ENCODE measurements at regions not wholly inside any gene's neighbourhood (a gene's known extent, or its start where the extent isn't known, plus 50 kb on each side); places are given as distances from the start of the nearest gene placed in this dataset.
"Not testable (repeated sequence)": the region's sequence is repeated elsewhere in the genome, so short reads cannot be mapped to it uniquely, and the experiment has no call there.

DNA sequence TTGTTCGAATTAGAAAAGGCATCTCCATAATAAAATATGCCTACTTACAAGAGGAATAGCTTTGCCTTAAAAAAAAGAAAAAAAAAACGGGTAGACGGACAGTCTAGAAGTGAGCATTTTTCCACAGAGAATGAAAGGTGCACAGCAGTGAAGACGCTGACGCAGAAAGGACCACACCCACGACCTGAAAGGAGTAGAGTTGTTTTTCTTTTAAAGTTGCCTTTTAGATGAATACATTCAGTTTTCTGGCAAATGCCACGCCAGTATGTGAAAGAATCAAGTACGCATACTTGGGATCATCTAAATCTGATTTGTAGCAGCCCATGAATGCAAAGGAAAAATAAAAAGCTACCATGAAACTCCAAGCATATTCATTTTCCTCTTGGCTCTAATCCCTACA, 809.2 kb upstream of the SOX11 start:
- DNase-seq, result no peak

DNA sequence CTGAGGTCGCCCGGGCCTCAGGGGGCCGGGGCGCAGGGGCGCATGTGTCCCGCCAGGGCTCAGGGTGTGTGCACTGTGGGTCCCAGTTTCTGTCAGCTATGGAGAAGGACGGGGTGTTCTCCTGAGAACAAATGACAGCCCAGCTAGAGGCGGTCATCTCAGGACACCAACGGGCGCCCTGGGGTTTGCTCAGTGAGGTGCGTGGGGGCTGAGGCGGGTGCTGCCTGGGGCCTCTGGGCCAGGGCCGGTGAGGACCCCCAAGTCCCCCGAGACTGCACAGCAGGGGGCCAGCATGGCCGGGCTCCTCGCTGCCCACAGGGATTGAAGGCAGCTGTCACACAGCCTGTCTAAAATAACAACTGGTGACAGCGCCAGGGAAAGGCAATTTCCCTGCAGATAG, 808.8 kb upstream of the SOX11 start:
- DNase-seq, result no peak

DNA sequence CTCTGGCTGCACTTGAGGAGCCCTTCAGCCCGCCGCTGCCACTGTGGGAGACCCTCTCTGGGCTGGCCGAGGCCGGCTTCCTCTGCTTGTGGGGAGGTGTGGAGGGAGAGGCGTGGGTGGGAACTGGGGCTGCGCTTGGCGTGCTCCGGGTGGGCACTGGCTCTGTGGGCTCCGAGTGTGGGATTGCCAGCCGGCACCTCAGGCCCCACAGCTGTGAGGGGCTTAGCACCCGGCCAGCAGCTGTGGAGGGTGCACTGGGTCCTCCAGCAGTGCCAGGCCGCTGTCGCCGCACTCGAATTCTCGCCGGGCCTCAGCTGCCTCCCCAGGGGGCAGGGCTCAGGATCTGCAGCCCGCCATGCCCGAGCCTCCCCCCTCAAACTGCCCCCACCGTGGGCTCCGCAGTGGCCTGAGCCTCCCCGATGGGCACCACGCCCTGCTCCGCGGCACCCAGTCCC, 808.0 kb upstream of the SOX11 start:
- DNase-seq, result no peak

DNA sequence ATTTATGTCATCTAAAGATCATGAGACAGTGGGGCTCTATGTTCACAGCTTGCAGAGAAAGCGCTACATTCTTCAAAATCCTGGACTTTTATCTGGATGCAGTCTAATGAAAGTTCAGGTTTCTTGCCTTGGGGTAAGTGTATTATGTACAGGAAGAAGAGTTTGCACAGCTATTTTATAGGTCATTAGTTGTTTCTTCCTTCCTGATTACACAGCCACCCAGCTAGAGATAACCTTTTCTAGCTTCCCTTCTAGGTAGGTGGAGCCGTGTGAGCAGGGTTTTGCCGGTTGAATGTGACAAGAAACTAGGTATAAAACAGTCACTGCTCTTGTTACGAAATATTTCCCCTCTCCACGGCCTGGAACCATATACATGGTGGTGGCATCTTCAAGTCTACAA, 800.8 kb upstream of the SOX11 start:
- no peak for DNase-seq

DNA sequence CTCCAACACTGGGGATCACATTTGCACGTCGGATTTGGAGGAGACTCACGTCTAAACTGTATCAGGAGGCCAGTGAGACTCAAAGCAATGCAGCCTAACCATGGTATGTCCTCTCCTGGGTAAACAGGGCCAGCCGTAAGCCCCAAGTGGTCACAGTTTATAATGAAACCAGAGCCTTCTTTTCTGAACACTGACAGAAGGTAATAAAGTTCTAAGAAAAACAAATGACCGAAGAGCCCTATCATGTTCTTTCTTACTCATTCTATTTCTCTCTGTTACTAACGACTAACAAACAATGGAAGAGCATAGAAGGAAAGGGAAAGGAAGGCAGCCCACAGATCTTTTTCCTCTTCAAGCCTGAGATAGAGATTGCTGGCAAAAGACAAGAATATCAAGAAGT, 796.8 kb upstream of the SOX11 start:
- no peak for DNase-seq

DNA sequence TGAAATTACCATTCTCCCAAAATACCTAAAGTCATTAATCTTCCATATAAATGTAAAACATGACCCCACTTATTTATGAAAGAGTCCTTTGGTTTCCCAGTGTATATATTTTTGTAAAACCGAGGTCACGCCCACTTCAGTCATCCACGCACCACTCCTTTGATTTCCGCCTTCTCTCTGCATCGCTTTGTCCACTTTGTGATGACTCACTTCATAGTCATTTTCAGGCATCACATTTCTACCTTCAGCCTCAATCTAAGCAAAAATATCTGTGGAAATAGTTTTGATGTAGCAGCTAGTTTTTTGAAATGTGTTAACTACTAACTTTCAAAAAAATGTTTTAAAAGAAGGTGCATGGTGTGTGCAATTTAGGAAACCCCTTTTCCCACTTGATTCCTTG, 793.5 kb upstream of the SOX11 start:
- DNase-seq, result no peak

DNA sequence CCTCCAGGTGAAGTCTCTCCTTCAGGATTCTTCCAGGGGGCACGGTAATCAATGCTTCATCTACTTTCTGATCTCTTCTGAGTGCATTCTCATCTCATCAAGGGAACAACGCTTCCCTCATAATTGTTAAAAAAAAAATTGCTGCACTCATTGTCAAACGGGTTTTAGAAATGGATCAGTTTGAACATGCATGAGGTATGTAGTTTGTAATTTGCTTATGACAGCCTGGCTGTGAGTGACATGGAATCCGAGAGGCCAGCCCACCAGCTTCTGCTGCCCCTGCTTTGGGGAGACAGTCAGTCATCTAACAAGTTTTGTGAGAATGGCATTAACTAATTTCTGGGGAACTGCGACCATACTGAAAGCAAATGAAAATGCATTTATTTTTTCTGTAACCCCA, 791.9 kb upstream of the SOX11 start:
- no peak for DNase-seq

DNA sequence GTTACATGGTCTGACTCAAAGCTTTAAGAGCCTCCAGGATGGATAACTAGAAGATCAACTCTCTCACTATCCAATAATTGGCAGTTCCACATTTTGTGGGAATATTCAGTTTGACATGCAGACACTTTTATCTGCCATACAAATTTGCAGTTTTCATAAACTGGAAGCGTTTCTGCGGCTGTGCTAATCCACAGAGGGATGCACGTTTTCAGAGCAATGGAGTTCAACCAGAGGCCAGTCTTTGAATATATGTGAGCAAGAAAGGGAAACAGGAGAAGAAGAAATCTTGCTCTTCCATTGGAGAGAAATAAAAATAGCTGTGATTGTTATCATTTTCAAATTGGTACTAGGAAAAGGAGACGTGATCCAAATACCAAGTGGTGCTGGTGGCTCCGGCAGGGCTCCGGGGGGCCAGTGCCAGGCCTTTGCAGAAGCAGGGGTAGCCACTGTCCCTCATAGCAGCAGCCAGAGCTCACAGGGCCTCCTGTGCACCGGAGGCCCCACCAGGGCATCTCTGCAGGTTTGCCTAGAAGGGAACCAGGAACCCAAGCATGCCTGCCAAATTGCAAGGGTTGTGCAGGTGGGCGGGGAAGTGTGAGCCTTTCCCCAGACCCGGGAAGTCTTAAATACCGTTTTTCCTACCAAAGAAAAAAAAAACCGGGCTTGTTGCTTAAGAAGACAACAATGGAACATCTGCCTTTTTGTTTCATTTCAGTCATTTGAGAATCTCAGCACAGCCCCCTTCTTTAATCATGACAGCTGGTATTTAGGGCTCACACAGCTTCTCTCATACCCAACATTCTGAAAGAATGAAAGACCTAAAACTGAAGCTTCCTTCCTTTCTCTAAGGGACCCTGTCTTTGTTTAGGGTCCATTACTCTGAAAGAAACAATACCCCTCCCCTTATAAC, 791.1 kb upstream of the SOX11 start:
- DNase-seq, result no peak

DNA sequence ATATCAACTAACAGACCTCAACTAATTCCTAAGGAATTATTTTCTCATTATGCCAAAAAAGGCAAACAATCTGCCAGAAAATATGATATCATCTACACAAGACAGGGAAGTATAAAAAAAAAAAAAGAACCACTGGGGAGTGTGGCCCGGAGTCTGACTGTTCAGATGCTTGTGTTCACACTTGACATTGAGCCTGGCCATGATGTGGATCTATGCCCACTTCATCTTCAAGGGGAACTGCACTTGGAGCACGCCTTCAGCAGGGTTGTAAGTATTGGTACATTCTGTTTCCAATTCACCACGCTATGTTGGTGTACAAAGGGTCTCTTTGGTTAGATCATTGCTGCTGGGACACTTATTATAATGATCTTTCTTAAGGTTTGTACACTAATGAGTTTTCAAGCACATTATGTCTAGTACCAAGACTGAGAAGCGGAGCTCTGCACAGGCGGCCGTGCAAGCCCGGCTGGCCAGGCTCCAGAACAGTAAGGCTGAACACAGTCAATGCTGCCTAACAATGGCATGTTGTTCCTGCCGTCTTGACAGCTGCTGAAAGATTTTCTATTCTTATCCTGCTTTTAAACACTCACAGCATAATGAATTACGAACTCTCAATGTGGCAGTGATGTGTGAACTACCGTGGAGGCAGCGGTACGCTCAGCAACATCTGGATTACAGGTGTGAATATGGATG, 788.4 kb upstream of the SOX11 start:
- DNase-seq, result no peak

DNA sequence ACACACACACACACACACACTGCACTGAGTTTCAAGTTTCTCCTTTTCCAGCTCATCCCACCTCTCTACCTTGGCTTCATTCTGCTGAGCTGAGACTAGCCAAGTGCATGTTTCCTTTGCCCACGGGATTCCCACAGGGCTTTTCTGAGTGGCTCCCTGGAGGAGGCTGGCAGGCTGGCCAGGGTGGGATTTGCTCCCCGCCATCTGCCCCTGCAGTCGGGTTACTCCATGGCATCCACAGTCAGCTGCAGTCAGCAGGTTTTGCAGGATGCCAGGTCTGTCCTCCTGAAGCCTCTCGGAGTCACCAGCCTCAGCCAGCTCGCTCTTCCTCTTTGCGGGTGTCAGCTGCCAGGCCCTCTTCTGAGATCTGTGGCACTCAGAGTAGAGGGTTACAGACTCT, 783.7 kb upstream of the SOX11 start:
- DNase-seq, result no peak

DNA sequence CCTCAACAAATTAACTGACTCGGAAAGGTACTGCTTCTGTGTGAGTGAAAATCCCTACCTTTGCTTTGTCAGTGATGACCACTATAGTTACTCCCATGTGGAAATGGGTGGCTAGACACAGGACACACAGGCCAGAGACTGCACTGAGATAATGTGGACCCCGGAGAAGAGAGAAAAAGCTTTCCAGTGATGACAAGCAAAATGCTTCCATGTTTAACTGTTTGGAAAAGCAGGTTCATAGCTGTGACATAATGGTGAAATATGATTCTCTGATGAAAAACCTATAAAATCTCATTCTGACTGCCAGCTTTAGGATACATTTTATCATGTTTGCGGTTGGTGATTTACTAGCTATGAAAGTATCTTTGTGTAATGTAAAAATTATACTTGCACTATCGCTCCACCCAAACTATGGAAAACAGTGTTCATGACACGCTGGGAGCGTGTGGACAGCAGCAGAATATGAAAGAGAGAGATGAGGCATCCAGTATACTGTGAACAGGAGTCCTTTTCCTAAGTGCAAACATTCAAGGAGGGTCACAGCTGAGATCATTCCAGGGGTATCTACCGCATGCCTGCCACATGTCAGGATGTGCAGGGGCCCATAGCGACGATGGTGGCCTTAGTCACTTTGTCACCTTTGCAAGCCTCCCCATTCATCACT, 782.7 kb upstream of the SOX11 start:
- no peak for DNase-seq

DNA sequence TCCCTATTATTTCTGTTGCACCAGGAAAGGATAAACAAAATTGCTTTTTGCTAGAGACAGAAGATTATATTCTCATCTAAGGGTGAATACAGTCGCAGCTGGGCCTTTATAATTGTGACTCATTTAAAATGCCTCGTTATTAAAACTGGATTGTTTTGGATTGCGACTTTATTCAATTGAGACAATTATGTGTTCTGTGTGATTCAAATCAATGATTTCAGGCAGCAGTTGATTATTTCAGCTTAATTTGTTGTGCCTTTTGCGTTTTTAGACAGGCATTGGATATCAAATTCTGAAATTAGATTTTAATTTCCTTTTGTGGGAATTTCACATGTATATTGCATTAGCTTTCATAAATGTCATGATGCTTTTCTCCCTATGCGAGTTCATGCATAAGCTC, 778.1 kb upstream of the SOX11 start:
- no peak for DNase-seq

DNA sequence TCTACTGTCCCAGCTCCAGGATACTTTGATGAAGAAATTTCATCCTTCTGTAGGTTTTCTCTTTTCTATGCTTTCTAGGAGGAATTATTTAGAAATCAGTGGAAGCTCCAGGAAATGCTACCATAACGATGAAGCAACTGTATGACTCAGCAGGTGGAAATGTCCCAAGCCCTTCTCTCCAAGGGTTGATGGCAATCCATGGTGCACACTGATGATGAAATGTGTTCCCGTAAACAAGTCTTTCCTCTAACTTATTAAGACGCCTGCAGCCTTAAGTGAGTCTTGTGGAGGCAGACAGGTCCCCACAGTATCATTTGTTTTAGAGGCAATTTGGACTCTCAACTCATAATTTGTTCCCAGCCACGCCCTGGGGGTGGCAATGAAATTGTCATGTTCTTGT, 777.6 kb upstream of the SOX11 start:
- no peak for DNase-seq

DNA sequence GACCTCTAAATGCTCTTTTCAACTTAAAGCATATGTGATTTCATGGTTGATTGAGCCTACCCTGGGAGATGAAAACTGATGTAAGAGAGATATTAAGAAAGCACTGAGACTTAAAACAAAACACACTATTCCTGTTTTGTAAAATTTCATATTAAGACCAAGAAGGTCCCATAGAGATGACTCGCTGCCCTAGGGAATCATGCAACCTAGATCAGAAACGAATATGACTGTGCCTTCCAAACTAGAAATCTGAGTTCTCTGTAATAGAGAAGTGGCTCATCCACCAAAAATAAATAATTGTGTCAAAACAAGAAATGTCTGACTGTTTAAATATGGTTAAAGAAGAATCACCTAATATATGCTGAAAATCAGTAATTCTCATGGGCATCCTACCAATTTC, 776.8 kb upstream of the SOX11 start:
- no peak for DNase-seq

DNA sequence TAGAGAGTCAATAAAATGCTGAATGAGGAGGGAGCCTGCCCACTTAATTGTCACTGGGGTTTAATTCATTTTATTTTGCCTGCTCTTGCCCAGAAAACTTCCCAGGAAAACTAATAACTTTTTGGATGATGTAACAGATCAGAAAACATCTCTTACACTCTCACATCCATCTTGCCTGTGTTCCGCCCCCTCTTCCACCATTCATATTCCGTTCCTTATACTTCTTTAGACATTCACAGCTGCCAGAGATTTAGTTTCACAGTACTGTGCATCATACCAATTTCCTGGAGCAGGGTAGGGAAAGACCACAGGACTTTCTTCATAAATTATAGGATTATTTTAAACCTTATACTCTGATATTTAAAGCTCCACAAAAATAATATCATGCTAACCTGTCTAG, 776.1 kb upstream of the SOX11 start:
- DNase-seq, result no peak

DNA sequence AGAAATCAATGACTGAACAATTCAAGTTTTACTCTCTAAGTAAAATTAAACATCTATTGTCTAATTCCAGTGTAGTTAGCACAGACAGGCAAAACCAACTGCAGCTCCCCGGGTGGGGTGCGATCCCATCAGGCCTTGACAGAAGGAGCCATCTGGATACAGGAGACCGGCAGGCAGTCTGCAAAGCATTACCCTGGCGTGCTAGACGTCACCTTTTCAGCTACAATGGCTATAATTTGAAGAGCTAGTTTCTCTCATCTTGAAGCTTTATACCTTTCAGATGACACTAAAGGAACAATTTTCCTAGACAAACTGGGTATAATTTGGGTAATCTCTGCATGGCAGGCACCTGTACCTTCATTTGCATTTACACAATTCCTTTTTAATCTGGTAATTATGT, 761.5 kb upstream of the SOX11 start:
- no peak for DNase-seq

DNA sequence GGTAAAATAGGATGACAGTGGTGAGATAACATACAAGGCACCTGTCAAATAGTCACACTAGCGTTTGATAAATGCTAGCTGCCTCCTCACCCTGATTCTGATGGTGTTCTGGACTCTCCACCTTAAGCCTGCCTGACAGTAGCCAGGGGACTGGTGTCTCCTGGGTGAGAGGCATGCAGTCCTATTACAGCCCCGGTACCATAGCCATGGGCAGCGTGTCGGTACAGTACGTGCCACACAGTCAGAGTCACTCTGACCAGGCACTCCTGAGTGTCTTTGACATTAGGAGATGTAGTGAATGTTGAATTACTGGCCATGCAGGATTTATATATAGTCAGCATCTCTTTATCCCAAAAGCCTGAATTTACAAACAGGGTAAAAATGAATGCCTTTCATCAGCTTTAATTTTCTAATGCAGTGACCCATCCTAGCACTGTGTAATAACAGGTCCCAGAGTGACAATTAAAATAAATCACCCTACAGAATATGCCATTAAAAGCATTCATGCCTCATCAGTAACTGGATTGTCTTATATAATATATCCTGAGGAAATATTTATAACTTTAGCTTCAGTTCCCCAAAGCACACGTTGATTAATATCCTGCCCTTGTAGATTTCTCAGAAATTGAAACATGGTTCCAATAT, 760.3 kb upstream of the SOX11 start:
- DNase-seq, result no peak

DNA sequence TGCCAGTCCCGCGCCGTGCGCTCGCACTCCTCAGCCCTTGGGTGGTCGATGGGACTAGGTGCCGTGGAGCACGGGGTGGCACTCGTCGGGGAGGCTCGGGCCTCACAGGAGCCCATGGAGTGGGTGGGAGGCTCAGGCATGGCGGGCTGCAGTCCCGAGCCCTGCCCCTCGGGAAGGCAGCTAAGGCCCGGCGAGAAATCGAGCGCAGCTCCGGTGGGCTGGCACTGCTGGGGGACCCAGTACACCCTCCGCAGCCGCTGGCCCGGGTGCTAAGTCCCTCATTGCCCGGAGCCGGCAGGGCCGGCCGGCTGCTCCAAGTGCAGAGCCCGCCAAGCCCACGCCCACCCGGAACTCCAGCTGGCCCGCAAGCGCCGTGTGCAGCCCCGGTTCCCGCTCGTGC, 756.9 kb upstream of the SOX11 start:
- not testable (repeated sequence) for DNase-seq

DNA sequence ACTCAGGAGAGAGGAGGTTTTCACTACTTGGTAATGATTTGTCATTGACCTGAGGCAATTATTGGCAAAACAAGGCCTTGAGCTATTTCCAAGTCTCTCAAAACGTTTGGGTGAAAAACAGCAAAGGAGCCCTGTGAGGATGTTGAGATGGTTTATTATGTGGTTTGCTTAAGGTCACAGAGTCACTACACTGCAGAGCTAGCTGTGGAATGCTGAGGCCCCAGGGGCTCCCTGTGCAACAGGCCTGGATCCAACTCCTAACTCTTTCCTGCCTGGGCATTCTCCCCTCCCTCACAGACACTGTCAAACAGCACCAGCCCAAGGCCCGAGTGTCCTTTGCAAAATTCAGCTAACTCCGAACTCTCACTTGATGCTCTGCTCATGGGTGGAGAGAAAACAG, 754.6 kb upstream of the SOX11 start:
- DNase-seq, result no peak

DNA sequence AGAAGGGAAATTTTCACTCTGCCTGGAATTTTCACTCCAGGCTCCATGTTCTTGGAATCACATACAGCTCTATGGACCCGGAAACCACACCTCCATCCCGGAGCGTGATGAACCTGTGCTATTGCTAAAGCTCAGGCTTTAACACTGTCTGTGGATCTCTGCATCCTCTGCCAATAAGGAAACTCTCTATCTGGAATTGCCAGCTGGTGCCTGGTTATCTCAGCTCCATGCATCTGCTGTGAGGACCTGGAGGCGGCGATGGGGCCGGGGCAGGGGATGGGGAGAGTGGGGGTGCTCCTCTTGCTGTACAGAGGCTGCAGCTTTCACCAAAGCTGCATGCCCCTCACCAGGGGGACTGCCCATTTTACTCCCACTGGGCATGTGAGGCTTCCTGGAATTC, 754.0 kb upstream of the SOX11 start:
- DNase-seq, result no peak

DNA sequence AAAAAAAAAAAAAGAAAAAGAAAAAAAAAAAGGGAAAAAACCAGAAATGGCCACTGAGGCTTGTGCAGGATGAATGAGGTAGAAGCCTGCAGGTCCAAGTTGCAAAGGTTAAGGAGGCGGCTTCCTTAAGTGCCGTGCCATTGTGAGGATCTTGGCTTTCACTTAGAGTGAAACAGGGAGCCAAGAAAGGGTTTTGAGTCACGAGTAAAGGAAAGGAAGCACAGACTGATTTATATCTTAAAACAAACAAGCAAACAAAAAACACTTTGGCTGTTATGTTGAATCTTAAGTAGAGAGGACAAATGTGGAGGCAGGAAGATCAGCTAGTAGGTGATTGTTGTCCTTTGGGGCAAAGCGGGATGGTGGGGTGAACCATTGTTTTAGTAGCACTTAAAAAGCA, 749.7 kb upstream of the SOX11 start:
- no peak for DNase-seq

DNA sequence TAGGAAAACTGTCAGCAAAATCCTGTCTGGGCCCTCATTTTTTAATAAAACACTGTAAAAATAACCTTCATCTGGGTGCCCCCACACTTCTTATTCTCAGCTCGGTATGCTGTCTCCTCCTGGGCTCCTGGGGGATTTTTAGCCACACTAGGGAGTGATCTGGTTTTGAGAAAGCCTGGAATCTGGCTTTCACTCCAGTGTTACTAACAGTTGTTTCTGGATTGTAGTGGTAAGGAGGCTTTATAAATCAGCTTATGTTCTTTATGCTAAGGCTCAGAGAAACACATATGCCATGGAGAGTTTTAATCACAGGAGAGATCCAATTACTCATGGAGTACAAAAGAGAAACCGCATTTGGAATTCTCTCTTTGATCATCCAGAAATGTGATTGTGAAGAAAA, 744.3 kb upstream of the SOX11 start:
- DNase-seq, result no peak

DNA sequence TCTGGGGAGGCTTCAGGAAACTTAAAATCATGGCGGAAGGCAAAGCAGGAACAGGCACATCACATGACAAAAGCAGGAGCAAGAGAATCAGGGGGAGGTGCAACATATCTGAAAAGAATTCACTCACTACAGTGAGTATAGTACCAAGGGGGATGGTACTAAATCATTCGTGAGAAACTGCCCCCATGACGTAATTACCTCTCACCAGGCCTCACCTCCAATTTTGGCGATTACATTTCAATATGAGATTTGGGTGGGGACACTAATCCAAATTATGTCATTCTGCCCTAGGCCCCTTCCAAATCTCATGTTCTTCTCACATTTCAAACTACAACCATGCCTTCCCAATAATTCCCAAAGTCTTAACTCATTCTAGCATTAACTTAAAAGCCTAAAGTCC, 740.8 kb upstream of the SOX11 start:
- no peak for DNase-seq

DNA sequence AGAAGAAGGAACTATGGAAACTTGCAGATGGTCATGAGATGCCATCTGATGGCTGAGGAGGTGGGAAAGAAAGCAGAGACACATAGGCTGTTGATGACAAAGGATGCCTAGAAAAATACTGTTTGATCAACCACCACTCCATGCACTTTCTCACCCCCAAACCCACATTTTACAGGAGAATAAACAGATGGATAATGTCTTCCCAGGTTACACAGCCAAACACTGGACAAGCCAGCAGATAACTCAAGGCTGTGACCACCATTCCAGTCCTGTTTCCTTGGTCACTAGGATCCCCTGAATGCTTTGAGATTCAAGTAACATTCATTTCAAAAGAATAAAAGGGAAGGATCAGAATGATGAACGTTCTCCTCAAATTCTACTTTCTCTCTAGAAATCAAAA, 733.0 kb upstream of the SOX11 start:
- DNase-seq, result no peak
